Panc1 (cell line): ENCODE measurements at regions not wholly inside any gene's neighbourhood (a gene's known extent, or its start where the extent isn't known, plus 50 kb on each side); places are given as distances from the start of the nearest gene placed in this dataset.
A peak's percentile ranks its signal among the peaks of the same experiment; 100 is the strongest.

Source experiments
- ATAC-seq: fragments of 200-7000 bp; cut with Tn5 transposase; 2 replicates; pipeline ENCODE4 v1.9.1; 2020; ENCODE audit warnings: mild to moderate bottlenecking, moderate library complexity
- BruUV-seq: library from RNA; stranded (reverse); fragments of 400-500 nt; replicated peaks from 2 replicates; lab custom pipeline; 2021; lab: Mats Ljungman, UMichigan
- CTCF ChIA-PET: fragments of 300-600 bp; sonication (Branson Sonifier 250); formaldehyde crosslinking; loops from one replicate; lab custom pipeline; 2022; ENCODE audit warnings: antibody characterized with exemption; lab: Charles Lee
- POLR2A ChIA-PET: fragments of 300-600 bp; sonication (Branson Sonifier 250); formaldehyde crosslinking; loops from one replicate; lab custom pipeline; 2022; ENCODE audit warnings: antibody characterized with exemption; lab: Charles Lee
- DNase-seq: peaks from one replicate; pipeline ENCODE4 v3.0.0-alpha.2; 2010; ENCODE audit warnings: low read depth, low spot score
- H3K27ac ChIP-seq: 2 replicates; pipeline ENCODE4 v1.5.1; 2011; ENCODE audit warnings: mild to moderate bottlenecking, low read length, inconsistent platforms
- H3K27me3 ChIP-seq: fragments of 200-500 bp; sonication (Bioruptor generic); 2 replicates; pipeline ENCODE4 v1.6.0; 2014; ENCODE audit warnings: low read length, inconsistent platforms; ENCODE audit not compliant: control insufficient read depth, insufficient read depth
- H3K36me3 ChIP-seq: fragments of 200-500 bp; sonication (Bioruptor generic); 2 replicates; pipeline ENCODE4 v1.5.1; 2014; ENCODE audit warnings: inconsistent platforms, mild to moderate bottlenecking, low read length, moderate library complexity; ENCODE audit not compliant: control insufficient read depth, insufficient read depth
- H3K4me1 ChIP-seq: 2 replicates; pipeline ENCODE4 v1.5.1; 2011; ENCODE audit warnings: inconsistent platforms, mild to moderate bottlenecking, low read length, moderate library complexity; ENCODE audit not compliant: control insufficient read depth, insufficient read depth
- H3K4me3 ChIP-seq, 2 experiments: 2 replicates each; pipeline ENCODE4 v1.5.1; 2011 to 2012; ENCODE audit warnings: low read depth in 2 of 2, low read length in 2 of 2, mild to moderate bottlenecking in 2 of 2, inconsistent platforms in 1 of 2, moderate library complexity in 1 of 2
- H3K9me3 ChIP-seq: fragments of 200-500 bp; sonication (Bioruptor generic); 2 replicates; pipeline ENCODE4 v1.5.1; 2014; ENCODE audit warnings: low read depth, mild to moderate bottlenecking, inconsistent platforms, low read length, moderate library complexity; ENCODE audit not compliant: control insufficient read depth, insufficient read depth
- POLR2AphosphoS5 ChIP-seq: IDR thresholded peaks from 2 replicates; pipeline ENCODE4 v1.6.1; 2012; ENCODE audit warnings: mild to moderate bottlenecking, low read depth, low read length, moderate library complexity
- SIN3A ChIP-seq: IDR thresholded peaks from 2 replicates; pipeline ENCODE4 v1.6.1; 2012; ENCODE audit warnings: low read depth, mild to moderate bottlenecking, low read length, moderate library complexity, borderline replicate concordance; ENCODE audit not compliant: insufficient read depth
- TCF7L2 ChIP-seq: IDR thresholded peaks from 2 replicates; pipeline ENCODE4 v1.6.1; 2011; ENCODE audit warnings: mild to moderate bottlenecking, low read depth, low read length, inconsistent platforms
- in situ Hi-C: cut with HindIII; loops from 2 replicates; pipeline ENCODE4 v1.10.0; 2016; ENCODE audit warnings: low sequenced_read_pairs, low pct_unique_long_range_greater_than_20kb
- intact Hi-C: fragments of 100-400 bp; cut with micrococcal nuclease; formaldehyde crosslinking; loops from one replicate; pipeline ENCODE4 v1.10.0; 2022; ENCODE audit not compliant: unreplicated experiment
- TF ChIP-seq, protein P1 (sequence below), 2 experiments: IDR thresholded peaks; 2 replicates each; pipeline ENCODE4 v1.6.1; 2011 to 2012; ENCODE audit warnings: low read depth in 2 of 2, control low read depth in 1 of 2, low read length in 1 of 2, mild to moderate bottlenecking in 1 of 2, moderate library complexity in 1 of 2; ENCODE audit not compliant: insufficient read depth in 1 of 2
- TF ChIP-seq, protein P2 (sequence below): fragments of 450-650 bp; IDR thresholded peaks from 2 replicates; pipeline ENCODE4 v1.5.1; 2017; ENCODE audit warnings: mild to moderate bottlenecking

DNA sequence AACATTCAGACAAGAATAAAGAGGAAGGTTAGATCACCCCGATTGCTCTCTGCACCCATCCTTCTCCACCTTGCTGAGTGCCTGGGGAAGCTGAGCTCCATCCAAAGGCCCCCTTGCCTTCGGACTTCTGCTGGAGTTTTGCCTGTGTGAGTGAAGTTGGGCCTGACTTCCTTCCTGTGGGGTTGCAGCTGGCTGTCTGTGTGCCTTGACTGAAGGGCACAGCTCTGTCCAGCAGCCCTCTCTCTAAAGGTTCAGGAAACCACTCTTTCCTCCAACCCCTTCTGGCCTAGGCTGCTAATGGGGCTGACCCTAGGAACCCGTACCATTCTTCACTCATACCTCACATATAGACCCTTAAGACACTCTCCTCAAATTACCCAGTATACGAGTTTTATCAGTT lies 173.4 kb upstream of the HMCN1 start:
- CTCF ChIA-PET, result no interaction called here
- POLR2A ChIA-PET, result no interaction called here

DNA sequence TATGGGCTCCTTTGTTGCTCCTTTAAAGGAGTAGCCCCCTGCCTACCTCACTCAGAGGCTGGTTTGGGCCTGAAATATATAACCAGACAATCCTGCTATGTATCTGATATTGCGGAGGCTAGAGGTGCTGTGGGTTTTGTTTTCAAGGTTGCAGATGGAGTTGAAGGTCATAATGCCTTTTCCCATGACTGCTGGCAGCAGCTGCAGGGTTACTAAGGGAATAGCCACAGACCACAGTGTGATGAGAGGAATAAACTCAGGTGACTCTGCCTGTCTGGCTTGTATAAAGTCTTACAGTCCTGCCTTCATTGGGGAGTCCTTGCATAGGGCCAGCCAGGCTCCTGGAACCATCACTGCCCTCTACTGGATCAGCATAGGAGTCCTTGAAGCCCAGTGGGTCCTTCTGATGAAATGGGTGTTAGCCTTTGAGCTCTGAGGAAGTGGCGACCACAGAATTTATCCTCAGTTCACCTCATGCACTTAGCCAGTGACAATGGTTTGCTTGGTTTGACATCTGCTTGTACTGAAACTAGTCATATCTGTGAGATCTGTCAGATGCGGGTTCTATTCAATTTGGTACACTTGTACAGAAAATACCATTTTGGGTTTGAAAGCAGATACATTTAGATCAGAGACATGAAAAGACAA lies 174.4 kb upstream of the HMCN1 start:
- POLR2A ChIA-PET, result no interaction called here

More for the DNA sequence above, 173.4 kb upstream of the HMCN1 start:
- TF ChIP-seq POLR2AphosphoS5 (no peak), SIN3A (no peak), TCF7L2 (no peak)
- TF ChIP-seq, protein P1, sequence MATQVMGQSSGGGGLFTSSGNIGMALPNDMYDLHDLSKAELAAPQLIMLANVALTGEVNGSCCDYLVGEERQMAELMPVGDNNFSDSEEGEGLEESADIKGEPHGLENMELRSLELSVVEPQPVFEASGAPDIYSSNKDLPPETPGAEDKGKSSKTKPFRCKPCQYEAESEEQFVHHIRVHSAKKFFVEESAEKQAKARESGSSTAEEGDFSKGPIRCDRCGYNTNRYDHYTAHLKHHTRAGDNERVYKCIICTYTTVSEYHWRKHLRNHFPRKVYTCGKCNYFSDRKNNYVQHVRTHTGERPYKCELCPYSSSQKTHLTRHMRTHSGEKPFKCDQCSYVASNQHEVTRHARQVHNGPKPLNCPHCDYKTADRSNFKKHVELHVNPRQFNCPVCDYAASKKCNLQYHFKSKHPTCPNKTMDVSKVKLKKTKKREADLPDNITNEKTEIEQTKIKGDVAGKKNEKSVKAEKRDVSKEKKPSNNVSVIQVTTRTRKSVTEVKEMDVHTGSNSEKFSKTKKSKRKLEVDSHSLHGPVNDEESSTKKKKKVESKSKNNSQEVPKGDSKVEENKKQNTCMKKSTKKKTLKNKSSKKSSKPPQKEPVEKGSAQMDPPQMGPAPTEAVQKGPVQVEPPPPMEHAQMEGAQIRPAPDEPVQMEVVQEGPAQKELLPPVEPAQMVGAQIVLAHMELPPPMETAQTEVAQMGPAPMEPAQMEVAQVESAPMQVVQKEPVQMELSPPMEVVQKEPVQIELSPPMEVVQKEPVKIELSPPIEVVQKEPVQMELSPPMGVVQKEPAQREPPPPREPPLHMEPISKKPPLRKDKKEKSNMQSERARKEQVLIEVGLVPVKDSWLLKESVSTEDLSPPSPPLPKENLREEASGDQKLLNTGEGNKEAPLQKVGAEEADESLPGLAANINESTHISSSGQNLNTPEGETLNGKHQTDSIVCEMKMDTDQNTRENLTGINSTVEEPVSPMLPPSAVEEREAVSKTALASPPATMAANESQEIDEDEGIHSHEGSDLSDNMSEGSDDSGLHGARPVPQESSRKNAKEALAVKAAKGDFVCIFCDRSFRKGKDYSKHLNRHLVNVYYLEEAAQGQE (IDR thresholded peaks at IDR 0.05; ENCODE audit: insufficient read depth in 1 of 2, low read depth in 2 of 2, low read length in 1 of 2), result no peak
- TF ChIP-seq, protein P2, sequence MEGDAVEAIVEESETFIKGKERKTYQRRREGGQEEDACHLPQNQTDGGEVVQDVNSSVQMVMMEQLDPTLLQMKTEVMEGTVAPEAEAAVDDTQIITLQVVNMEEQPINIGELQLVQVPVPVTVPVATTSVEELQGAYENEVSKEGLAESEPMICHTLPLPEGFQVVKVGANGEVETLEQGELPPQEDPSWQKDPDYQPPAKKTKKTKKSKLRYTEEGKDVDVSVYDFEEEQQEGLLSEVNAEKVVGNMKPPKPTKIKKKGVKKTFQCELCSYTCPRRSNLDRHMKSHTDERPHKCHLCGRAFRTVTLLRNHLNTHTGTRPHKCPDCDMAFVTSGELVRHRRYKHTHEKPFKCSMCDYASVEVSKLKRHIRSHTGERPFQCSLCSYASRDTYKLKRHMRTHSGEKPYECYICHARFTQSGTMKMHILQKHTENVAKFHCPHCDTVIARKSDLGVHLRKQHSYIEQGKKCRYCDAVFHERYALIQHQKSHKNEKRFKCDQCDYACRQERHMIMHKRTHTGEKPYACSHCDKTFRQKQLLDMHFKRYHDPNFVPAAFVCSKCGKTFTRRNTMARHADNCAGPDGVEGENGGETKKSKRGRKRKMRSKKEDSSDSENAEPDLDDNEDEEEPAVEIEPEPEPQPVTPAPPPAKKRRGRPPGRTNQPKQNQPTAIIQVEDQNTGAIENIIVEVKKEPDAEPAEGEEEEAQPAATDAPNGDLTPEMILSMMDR, result no peak
- Histone ChIP-seq H3K36me3 (no peaks in the 10 kb centered on the region), H3K9me3 (no peaks in the 10 kb centered on the region), H3K4me1 (no peaks in the 10 kb centered on the region), H3K27me3 (no peaks in the 10 kb centered on the region), H3K4me3 (no peak overlapping the region), H3K27ac (no peak overlapping the region; the same call in 1 of the 2 replicates)
- intact Hi-C loops (loop anchor here (1.0 kb wide), 1 partner anchor 33 kb away; no protein-coding TSS in a partner anchor), in situ Hi-C loops (no loop called here)
- DNase-seq, result no peak
- BruUV-seq, result no TSS peak
- ATAC-seq, result no peak

More for the DNA sequence above, 174.4 kb upstream of the HMCN1 start:
- CTCF ChIA-PET, result no interaction called here
- H3K27ac ChIP-seq, result no peak overlapping the region
- TF ChIP-seq, protein P2, result peak; percentile 30; the same call in 1 of the 2 replicates
- TF ChIP-seq TCF7L2, result no peak
- intact Hi-C loops, result loop anchor here (1.0 kb wide), 1 partner anchor 33 kb away; no protein-coding TSS in a partner anchor
- in situ Hi-C loops, result no loop called here
- H3K27me3 ChIP-seq, result no peaks in the 10 kb centered on the region
- H3K36me3 ChIP-seq, result no peaks in the 10 kb centered on the region
- H3K4me3 ChIP-seq, result no peak overlapping the region
- ATAC-seq (peak; percentile 62; the same call in 1 of the 2 replicates), DNase-seq (no peak)
- H3K4me1 ChIP-seq, result no peaks in the 10 kb centered on the region
- no peaks in the 10 kb centered on the region for H3K9me3 ChIP-seq
- BruUV-seq, result no TSS peak
